ENCODE measurements at regions not wholly inside any gene's neighbourhood (a gene's known extent, or its start where the extent isn't known, plus 50 kb on each side); places are given as distances from the start of the nearest gene placed in this dataset.

DNA sequence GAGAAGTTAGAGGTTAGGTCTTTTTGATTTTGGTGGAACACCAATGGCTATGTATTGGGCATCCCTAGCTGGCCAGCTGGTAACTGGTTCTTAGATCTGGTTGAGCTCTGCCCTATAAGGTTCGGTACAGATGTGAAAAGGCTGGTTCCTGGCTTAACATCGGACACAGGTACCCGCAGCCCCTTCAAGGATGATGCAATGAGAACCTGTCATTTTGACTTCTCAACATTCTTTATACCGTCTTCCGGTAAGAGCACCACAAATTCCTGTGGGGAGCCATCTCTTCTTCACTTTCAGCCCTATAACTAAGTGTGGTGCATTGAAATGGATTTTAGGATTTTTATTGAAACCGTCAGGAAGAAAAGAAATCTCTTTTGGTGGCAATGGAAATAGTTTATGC, 222.8 kb downstream of the ADAMTS9 start:
- no peak for DNase-seq (ENCODE audit: low spot score in 2 of 2)
- H3K4me3 ChIP-seq: no peak overlapping the region
- no peaks in the 10 kb centered on the region for H3K9me3 ChIP-seq
- H3K36me3 ChIP-seq: no peaks in the 10 kb centered on the region
- H3K27me3 ChIP-seq: no peaks in the 10 kb centered on the region
- no peak overlapping the region for H3K27ac ChIP-seq
- WGBS: 90% methylated on average over 6 of the region's 6 CpGs
- no peaks in the 10 kb centered on the region for H3K4me1 ChIP-seq
- TF ChIP-seq POLR2AphosphoS5 (IDR thresholded peaks at IDR 0.05): no peak
- TF ChIP-seq POLR2A (IDR thresholded peaks at IDR 0.05): no peak
- no peak for TF ChIP-seq CTCF (IDR thresholded peaks at IDR 0.05)
- no peak for TF ChIP-seq EP300 (IDR thresholded peaks at IDR 0.05)

GRCh38 chr3:64463981-64464380, 223.8 kb downstream of the ADAMTS9 start:
- Histone ChIP-seq H3K4me3 (no peak overlapping the region), H3K36me3 (no peaks in the 10 kb centered on the region), H3K4me1 (no peaks in the 10 kb centered on the region), H3K9me3 (no peaks in the 10 kb centered on the region), H3K27ac (no peak overlapping the region), H3K27me3 (no peaks in the 10 kb centered on the region)
- DNase-seq (ENCODE audit: low spot score in 2 of 2): no peak
- 86% methylated on average over 4 of the region's 4 CpGs for WGBS
- TF ChIP-seq POLR2A (IDR thresholded peaks at IDR 0.05): no peak
- TF ChIP-seq POLR2AphosphoS5 (IDR thresholded peaks at IDR 0.05): no peak
- no peak for TF ChIP-seq EP300 (IDR thresholded peaks at IDR 0.05)

GRCh38 chr3:64462203-64462602, 225.6 kb downstream of the ADAMTS9 start:
- Histone ChIP-seq H3K27me3 (no peaks in the 10 kb centered on the region), H3K4me1 (no peaks in the 10 kb centered on the region), H3K4me3 (no peak overlapping the region), H3K36me3 (no peaks in the 10 kb centered on the region), H3K9me3 (no peaks in the 10 kb centered on the region), H3K27ac (no peak overlapping the region)
- TF ChIP-seq POLR2AphosphoS5 (IDR thresholded peaks at IDR 0.05) (no peak), CTCF (IDR thresholded peaks at IDR 0.05) (no peak), POLR2A (IDR thresholded peaks at IDR 0.05) (no peak), EP300 (IDR thresholded peaks at IDR 0.05) (no peak)
- 40% methylated on average over 5 of the region's 5 CpGs for WGBS
- no peak for DNase-seq (ENCODE audit: low spot score in 2 of 2)

DNA sequence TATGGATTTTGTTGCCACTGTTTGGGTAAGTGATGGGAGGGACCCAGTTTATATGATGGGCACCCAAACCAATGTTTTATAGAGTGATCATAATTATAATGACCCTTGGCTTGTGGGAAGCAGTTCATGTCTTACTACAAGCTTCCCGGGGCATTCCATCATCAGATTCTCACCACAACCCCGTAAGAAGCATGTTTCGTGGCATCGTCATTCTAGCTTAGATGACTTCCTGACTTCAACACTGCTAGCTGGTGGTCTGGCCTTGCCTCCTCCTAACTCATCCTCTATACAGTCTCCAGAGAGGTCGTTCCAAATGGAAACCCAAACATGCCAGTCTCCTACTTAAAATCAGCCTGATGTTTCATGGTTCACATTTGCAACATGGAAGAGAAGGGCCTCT, 226.9 kb downstream of the ADAMTS9 start:
- no peak for TF ChIP-seq POLR2AphosphoS5 (IDR thresholded peaks at IDR 0.05)
- no peak for TF ChIP-seq EP300 (IDR thresholded peaks at IDR 0.05)
- no peak for TF ChIP-seq CTCF (IDR thresholded peaks at IDR 0.05)
- no peak for TF ChIP-seq POLR2A (IDR thresholded peaks at IDR 0.05)
- DNase-seq (ENCODE audit: low spot score in 2 of 2): no peak
- no peaks in the 10 kb centered on the region for H3K27me3 ChIP-seq
- no peak overlapping the region for H3K27ac ChIP-seq
- no peak overlapping the region for H3K4me3 ChIP-seq
- H3K9me3 ChIP-seq: no peaks in the 10 kb centered on the region
- 90% methylated on average over 5 of the region's 5 CpGs for WGBS
- H3K4me1 ChIP-seq: no peaks in the 10 kb centered on the region
- no peaks in the 10 kb centered on the region for H3K36me3 ChIP-seq

- Histone ChIP-seq H3K27me3 (no peaks in the 10 kb centered on the region), H3K4me3 (no peak overlapping the region), H3K27ac (no peak overlapping the region), H3K36me3 (no peaks in the 10 kb centered on the region), H3K4me1 (no peaks in the 10 kb centered on the region), H3K9me3 (no peaks in the 10 kb centered on the region)
- 33% methylated on average over 1 of the region's 1 CpG for WGBS
- no peak for DNase-seq (ENCODE audit: low spot score in 2 of 2)
- TF ChIP-seq CTCF (IDR thresholded peaks at IDR 0.05) (no peak), POLR2A (IDR thresholded peaks at IDR 0.05) (no peak), EP300 (IDR thresholded peaks at IDR 0.05) (no peak), POLR2AphosphoS5 (IDR thresholded peaks at IDR 0.05) (no peak)
Measured at GRCh38 chr3:64460141-64460730, 227.6 kb downstream of the ADAMTS9 start.

GRCh38 chr3:64459711-64460110, 228.1 kb downstream of the ADAMTS9 start:
- no peak for DNase-seq (ENCODE audit: low spot score in 2 of 2)
- no peak overlapping the region for H3K27ac ChIP-seq
- 80% methylated on average over 4 of the region's 4 CpGs for WGBS
- TF ChIP-seq CTCF (IDR thresholded peaks at IDR 0.05): no peak
- TF ChIP-seq EP300 (IDR thresholded peaks at IDR 0.05): no peak
- no peak for TF ChIP-seq POLR2A (IDR thresholded peaks at IDR 0.05)
- TF ChIP-seq POLR2AphosphoS5 (IDR thresholded peaks at IDR 0.05): no peak
- no peaks in the 10 kb centered on the region for H3K27me3 ChIP-seq
- H3K36me3 ChIP-seq: no peaks in the 10 kb centered on the region
- H3K4me1 ChIP-seq: no peaks in the 10 kb centered on the region
- H3K9me3 ChIP-seq: no peaks in the 10 kb centered on the region
- H3K4me3 ChIP-seq: no peak overlapping the region
